Colonic mucosa (tissue), 4 donors: ENCODE measurements at regions not wholly inside any gene's neighbourhood (a gene's known extent, or its start where the extent isn't known, plus 50 kb on each side); places are given as distances from the start of the nearest gene placed in this dataset.

Experiments used
- DNase-seq: peaks from one replicate; pipeline ENCODE4 v3.0.0-alpha.2; 2020
- H3K27ac ChIP-seq: fragments of 200-600 bp; one replicate; pipeline ENCODE4 v1.8.0; 2021
- H3K27me3 ChIP-seq: fragments of 200-600 bp; one replicate; pipeline ENCODE4 v1.8.0; 2021
- H3K36me3 ChIP-seq: fragments of 200-600 bp; one replicate; pipeline ENCODE4 v1.8.0; 2021
- H3K4me1 ChIP-seq: fragments of 200-600 bp; one replicate; pipeline ENCODE4 v1.8.0; 2021; ENCODE audit warnings: mild to moderate bottlenecking
- H3K4me3 ChIP-seq: fragments of 200-600 bp; one replicate; pipeline ENCODE4 v1.8.0; 2021
- H3K9ac ChIP-seq, 2 donors: one replicate each; pipeline ENCODE4 v1.7.0; 2013; ENCODE audit warnings: control low read depth in 2 of 2, low read depth in 2 of 2, low read length in 2 of 2
- H3K9me3 ChIP-seq: fragments of 200-600 bp; one replicate; pipeline ENCODE4 v1.8.0; 2021
- CTCF ChIP-seq: fragments of 200-600 bp; IDR thresholded peaks from one replicate; pipeline ENCODE4 v1.8.0; 2022; ENCODE audit warnings: antibody characterized with exemption, mild to moderate bottlenecking
- intact Hi-C: fragments of 100-400 bp; cut with DNase I; formaldehyde crosslinking; loops from one replicate; pipeline ENCODE4 v1.14.1; 2022
- donor health status: healthy.
- donor health status: DM: no; HTN: no; CAD: no.
- donor health status: DM: no; HTN: no; CAD: no.

- H3K27ac ChIP-seq, result no peak overlapping the region
- no peaks in the 10 kb centered on the region for H3K9me3 ChIP-seq
- no peaks in the 10 kb centered on the region for H3K27me3 ChIP-seq
- no peak overlapping the region for H3K9ac ChIP-seq
- TF ChIP-seq CTCF, result no peak
- no peaks in the 10 kb centered on the region for H3K36me3 ChIP-seq
- no peak for DNase-seq
- no peak overlapping the region for H3K4me3 ChIP-seq
- no peaks in the 10 kb centered on the region for H3K4me1 ChIP-seq
- intact Hi-C loops, result no loop called here
Measured at GRCh38 chr21:17988102-17988437, 168.9 kb upstream of the C21orf91 start.

- Histone ChIP-seq H3K4me1 (no peaks in the 10 kb centered on the region), H3K27me3 (no peaks in the 10 kb centered on the region), H3K27ac (no peak overlapping the region), H3K9me3 (no peaks in the 10 kb centered on the region), H3K36me3 (no peaks in the 10 kb centered on the region), H3K4me3 (no peak overlapping the region), H3K9ac (no peak overlapping the region)
- no peak for DNase-seq
- TF ChIP-seq CTCF, result no peak
- intact Hi-C loops, result no loop called here
Measured at GRCh38 chr21:17987382-17988101, 168.4 kb upstream of the C21orf91 start.

- no peak overlapping the region for H3K4me3 ChIP-seq
- H3K36me3 ChIP-seq, result no peaks in the 10 kb centered on the region
- no peaks in the 10 kb centered on the region for H3K9me3 ChIP-seq
- no peak for DNase-seq
- no peak overlapping the region for H3K9ac ChIP-seq
- TF ChIP-seq CTCF, result no peak
- intact Hi-C loops, result no loop called here
- H3K27me3 ChIP-seq, result no peaks in the 10 kb centered on the region
- H3K27ac ChIP-seq, result no peak overlapping the region
- H3K4me1 ChIP-seq, result no peaks in the 10 kb centered on the region
Measured at GRCh38 chr21:17981060-17981740, 162.0 kb upstream of the C21orf91 start.

GRCh38 chr21:17979763-17980162 lies 160.6 kb upstream of the C21orf91 start:
- no peaks in the 10 kb centered on the region for H3K9me3 ChIP-seq
- H3K9ac ChIP-seq, result no peak overlapping the region
- intact Hi-C loops, result no loop called here
- H3K4me3 ChIP-seq, result no peak overlapping the region
- TF ChIP-seq CTCF, result no peak
- no peak for DNase-seq
- H3K27ac ChIP-seq, result no peak overlapping the region
- no peaks in the 10 kb centered on the region for H3K4me1 ChIP-seq
- no peaks in the 10 kb centered on the region for H3K36me3 ChIP-seq
- H3K27me3 ChIP-seq, result no peaks in the 10 kb centered on the region

- Histone ChIP-seq H3K9me3 (no peaks in the 10 kb centered on the region), H3K27me3 (no peaks in the 10 kb centered on the region), H3K4me1 (no peaks in the 10 kb centered on the region), H3K36me3 (no peaks in the 10 kb centered on the region), H3K9ac (no peak overlapping the region), H3K27ac (no peak overlapping the region), H3K4me3 (no peak overlapping the region)
- intact Hi-C loops, result no loop called here
- no peak for TF ChIP-seq CTCF
- no peak for DNase-seq
Measured at GRCh38 chr21:17978895-17979294, 159.7 kb upstream of the C21orf91 start.
